Stimulated activated CD8-positive, alpha-beta memory T cell treated with anti-CD3 and anti-CD28 coated beads, Interleukin-7, amount 100 ng/mL, for 1 hour (primary cell): ENCODE measurements at regions not wholly inside any gene's neighbourhood (a gene's known extent, or its start where the extent isn't known, plus 50 kb on each side); places are given as distances from the start of the nearest gene placed in this dataset.
"Not testable (repeated sequence)": the region's sequence is repeated elsewhere in the genome, so short reads cannot be mapped to it uniquely, and the experiment has no call there.

Experiments
- DNase-seq, 2 donors: peaks; one replicate each; pipeline ENCODE4 v3.0.0-alpha.2; 2020; ENCODE audit warnings: low read depth in 2 of 2

DNA sequence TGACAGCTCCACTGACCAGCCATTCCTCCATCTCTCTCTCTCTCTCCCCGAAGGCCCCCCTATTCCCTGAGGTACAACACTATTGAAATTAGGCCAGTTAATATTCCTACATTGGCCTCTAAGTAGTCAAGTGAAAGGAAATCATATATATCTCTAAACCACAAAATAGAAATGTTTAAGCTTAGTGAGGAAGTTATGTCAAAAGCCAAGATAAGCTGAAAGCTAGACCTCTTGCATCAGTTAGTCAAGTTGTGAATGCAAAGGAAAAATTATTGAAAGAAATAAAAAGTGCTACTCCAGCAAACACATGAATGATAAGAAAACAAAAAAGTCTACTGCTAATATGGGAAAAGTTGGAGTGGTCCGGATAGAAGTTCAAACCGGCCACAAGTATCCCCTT, 301.3 kb upstream of the RBMS1 start:
- no peak for DNase-seq

DNA sequence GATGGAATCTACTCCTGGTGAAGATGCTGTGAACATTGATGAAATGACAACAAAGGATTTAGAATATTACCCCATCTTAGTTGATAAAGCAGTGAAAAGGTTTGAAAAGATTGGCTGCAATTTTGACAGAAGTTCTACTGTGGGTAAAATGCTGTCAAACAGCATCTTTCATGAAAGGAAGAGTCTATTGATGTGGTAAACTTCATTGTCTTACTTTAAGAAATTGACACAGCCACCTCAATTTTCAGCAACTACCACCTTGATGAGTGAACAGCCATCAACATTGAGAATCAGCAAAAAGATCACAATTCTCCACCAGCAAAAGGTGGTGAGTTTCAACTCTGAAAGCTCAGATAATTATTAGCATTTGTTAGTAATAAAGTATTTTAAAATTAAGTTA, 310.3 kb upstream of the RBMS1 start:
- DNase-seq: no peak

DNA sequence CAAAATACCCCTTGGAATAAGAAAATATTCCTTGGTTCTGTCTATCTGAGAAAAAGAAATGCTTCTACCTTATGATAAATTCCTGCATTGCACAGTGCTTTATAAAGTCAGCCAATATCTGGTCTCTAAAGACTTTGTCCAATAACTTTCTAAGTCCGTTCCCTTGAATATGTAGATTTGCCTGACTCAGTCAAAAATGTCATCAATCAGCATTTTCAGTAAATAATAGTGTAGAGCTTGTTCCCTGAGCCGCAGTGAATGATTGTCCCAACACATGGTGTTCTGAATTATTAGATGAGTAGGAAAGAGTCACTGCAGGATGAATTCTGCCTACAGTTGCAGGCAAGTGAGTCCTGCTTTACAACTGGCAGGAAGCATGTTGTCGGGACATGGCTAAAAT, 316.8 kb upstream of the RBMS1 start:
- no peak for DNase-seq

DNA sequence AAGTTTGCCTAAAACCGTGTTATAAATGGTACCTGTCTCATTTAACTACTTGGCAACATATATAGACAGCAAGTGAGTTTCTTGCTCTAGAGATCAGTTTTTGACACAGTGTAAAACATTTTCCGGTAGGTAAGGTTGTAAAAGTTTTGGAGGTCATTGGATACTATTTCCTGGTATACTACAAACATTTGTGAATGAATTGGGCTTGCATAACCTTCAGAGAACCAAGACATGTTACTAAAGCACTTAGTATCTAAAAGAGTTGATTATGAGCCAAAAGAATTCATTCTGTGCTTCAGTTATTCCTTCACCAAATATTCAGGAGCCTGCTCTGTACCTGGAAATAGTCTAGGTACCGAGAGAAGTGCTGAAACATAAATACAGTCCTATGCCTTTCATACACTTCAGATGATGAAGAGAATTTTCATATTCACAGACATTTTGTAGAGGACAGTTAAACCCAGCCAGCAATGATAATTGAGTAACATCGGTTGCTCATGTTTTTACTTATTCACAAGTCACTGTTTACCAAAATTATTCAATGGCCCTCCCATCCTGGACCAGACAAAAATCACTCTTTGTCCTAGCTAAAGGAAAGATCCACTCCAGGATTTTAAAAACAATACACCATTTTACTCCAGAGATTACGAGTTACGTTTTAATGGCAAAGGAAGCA, 319.4 kb upstream of the RBMS1 start:
- no peak for DNase-seq

DNA sequence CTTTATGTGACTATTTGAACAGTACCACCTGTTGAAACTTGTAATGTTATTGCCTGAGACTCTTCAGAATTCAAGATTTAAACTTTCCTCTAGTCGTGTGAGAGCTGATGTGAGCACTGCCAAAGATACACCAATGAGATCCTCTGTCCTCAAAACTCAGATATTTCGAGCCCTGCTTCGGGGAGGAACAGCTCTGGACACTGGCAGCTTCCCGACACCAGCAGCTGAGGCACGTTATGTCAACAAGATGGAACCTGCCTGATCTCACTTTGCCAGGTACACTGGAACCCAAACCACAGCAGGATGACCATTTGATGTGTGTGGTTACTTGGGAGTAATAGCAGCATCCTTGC, 319.9 kb upstream of the RBMS1 start:
- DNase-seq: no peak

- no peak for DNase-seq
These were observed 323.4 kb upstream of the RBMS1 start for GRCh38 chr2:160816916-160817499.

DNA sequence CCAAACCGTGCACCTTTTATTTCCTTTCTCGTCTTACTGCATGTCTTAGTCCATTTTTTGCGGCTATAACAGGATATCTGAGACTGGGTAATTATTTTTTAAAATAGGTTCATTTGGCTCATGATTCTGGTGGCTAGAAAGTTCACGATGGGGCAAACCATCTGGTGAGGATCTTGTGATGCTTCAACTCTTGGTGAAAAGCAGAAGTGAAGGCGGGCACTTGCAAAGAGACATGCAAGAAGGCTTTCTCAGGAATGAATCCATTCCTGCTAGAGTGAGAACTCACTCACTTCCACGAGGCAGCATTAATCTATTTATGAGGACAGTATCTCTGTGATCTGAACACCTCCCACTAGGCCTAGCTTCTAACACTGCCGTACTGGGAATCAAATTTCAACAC, 327.1 kb upstream of the RBMS1 start:
- DNase-seq: no peak

DNA sequence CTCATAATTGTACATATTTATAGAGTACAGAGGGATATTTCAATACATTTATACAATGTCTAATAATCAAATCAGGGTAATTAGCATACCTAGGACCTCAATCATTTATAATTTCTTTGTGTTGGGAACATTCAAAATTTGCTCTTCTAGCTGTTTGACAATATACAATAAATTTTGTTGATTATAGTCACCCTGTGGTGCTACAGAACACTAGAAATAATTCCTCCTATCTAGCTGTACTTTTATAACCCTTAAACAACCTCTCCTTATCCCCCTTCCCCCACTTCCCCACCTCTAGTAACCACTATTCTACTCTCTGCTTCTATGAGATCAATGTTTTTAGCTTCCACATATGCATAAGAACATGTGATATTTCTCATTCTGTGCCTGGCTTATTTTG, 328.4 kb upstream of the RBMS1 start:
- DNase-seq: no peak

- DNase-seq: no peak
These were observed 331.8 kb upstream of the RBMS1 start for GRCh38 chr2:160825433-160825832.

DNA sequence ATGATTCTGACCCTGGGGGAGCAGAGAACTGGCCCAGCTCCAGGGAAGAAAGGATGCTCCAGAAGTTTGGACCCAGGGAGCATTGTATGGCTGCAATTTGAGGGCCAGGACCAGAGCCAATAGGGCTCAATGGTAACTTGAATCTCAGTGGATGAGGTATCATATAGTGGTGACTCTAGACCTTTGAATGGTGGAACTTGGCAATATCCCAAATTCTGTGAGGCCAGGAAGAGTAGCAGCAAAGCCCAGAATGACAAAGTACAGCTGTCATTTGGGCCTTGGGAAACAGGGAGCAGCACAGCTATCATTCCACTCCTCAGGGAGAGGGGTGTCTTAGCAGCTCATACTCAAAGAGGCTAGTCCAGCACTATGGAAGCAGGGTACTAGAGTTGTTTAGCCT, 332.9 kb upstream of the RBMS1 start:
- DNase-seq: no peak

- DNase-seq: no peak
These were observed 332.2 kb upstream of the TANK start for GRCh38 chr2:160828076-160828475.

DNA sequence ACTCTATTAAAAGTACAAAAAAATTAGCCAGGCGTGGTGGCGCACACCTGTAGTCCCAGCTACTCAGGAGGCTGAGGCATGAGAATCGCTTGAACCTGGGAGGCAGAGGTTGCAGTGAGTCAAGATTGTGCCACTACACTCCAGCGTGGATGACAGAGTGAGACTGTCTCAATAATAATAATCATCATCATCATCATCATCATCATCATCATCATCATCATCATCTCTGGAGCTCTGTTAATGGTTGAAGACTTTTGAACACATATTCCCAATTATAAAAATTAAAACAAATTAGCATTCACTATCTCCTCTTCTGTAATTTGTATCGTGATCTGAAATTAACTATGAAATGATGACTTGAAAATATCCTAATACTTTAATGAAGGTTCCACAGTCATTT, 327.8 kb upstream of the TANK start:
- not testable (repeated sequence) for DNase-seq

GRCh38 chr2:160835166-160835565, 325.1 kb upstream of the TANK start:
- DNase-seq: no peak

GRCh38 chr2:160836755-160837154, 323.5 kb upstream of the TANK start:
- no peak for DNase-seq

DNA sequence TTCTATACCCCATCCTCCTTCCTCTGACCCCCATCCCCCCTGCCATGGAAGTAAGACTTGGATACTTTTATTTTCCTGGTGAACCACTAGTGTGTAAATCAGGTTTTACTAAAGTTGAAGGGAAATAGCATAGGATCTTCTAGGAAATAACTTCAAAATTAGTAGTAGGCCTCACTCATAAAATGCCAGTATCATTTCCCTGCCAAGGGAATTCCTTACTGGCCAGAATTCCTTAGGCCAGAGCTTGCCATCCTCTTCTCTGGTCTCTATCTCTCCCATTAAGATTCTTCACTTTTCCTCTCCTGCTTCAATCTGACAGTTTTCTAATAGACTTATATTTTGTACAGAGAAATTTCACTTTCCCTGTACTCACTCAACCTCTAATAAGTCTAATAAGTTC, 322.8 kb upstream of the TANK start:
- no peak for DNase-seq

- DNase-seq: no peak
These were observed 322.1 kb upstream of the TANK start for GRCh38 chr2:160838147-160838546.

DNA sequence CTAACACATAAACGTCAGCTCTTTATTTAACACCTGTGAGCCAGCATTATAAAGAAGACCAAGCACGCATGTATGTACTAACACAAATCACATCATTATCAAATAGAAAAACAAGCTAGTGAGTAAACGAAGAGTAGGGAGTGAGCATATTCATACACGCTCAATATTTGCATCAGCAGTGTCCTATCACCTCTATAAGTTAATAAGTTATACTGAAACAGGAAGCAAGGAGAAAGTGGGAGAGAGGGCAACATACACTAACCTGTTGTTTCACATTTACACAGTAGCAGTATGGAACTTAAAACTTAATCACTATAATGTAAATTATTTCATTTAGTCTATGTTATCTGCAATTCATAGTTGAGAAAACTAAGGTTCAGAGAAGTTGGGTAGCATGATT, 321.5 kb upstream of the TANK start:
- no peak for DNase-seq

DNA sequence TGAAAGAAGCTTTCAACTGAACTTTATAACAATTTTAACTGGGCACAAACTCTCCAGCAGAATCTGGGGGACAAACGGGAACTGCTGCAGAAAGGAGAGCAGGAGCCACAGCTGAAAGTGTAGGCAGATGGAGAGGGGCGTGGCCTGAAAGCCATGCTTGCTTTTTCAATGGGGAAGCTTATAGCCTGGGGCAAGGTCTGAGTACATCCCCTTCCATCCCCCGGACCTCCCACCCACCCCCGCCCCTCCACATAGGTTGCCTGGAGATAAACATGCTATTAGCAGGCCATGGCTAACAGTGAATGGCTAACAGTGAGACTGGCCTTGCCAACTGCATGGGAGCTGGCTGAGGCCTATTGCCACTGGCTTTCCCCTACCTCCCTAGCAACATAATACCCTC, 317.9 kb upstream of the TANK start:
- no peak for DNase-seq

DNA sequence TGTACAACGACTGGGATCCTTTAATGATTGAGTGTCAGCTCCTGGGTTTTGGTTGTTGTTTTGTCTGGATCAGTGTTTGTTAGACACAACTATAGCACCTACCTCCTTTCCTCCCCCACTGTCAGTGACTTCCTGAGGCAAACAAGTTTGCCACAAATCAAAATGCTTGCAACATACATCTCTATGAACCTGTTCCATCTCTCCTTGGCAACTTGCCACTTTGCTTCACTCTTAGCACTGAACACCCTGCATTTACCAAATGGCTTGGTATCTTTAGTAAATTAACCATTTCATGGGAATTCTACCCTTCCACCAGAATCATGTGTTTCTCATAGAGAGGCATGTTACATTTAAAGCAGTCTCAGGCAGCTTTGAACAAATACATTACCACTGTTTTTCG, 301.1 kb upstream of the TANK start:
- no peak for DNase-seq

DNA sequence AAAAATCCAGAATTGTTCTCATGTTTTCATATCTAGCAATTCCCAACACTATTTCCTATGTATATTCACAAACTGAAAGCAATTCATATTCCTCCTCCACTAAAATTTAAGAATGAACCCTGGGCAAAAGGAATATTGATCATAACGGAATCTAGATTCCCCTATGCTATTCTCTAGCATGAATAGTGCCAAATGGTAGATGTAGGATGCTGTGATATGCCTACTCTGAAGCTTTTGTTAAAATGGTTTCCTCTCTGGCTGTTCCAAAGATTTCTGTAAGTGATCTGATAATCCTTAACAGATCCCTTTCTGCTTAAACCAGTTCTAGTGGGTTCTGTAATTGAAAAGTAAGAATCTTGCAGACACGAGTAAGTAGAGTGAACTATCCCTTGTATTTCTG, 298.0 kb upstream of the TANK start:
- no peak for DNase-seq

GRCh38 chr2:160868891-160869290, 291.3 kb upstream of the TANK start:
- no peak for DNase-seq

DNA sequence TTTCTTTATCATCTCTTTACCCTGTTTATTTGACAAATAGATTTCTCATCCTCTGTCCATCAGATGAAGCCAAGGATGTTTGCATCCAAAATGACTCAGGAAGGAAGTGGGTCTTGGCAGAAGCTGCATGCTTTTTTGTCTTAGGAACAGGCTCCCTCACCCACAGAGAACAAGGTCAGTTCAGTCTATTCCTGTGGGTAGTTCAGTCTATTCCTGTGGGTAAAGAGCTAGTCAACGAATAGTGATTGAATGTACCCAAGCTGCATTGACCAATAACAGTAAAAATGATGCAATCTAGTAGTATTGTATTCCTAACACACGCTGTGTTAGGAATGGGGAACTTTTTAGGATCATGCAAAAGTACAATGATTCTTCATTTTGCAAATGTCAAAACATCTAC, 290.8 kb upstream of the TANK start:
- no peak for DNase-seq

DNA sequence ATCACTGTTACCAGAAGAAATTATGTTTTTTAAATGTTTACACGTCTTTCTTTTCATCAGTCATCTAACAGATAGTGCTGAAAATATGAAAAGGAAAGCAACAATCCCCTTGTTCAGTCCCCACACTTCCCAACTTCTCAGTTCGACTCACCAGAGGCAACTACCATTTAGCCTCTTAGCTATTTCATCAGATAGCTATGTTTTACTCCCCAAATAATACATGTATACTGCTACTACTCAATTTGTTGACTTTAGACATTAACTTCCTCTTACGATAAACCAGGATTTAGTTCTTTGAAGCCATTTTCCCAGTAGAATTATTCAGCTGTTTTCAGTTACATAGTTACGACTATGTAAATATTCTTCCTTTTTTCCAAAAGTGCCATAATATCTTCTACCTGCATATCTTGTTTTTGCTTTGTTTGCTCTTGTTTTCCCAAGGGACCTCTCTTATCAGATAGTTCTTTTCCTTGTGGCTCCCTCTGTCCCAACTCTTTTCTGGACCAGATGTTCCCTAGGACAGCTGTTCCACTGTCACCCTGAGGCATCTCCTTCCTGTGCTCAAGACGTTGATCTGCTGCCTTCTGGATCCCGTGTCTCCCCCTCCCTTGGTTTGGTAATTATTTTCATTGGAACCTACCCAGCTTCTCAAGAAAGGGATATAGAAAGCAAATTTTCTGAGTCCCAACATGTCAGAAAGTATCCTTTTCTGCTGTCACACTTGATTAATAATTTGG, 289.3 kb upstream of the TANK start:
- DNase-seq: no peak

GRCh38 chr2:160871953-160872352, 288.3 kb upstream of the TANK start:
- DNase-seq: no peak
